CD8-positive, alpha-beta memory T cell (primary cell): ENCODE measurements at regions not wholly inside any gene's neighbourhood (a gene's known extent, or its start where the extent isn't known, plus 50 kb on each side); places are given as distances from the start of the nearest gene placed in this dataset.
A peak's percentile ranks its signal among the peaks of the same experiment; 100 is the strongest.

ENCODE experiments used
- CTCF ChIA-PET: fragments of 350-600 bp; sonication (Branson Sonifier 250); formaldehyde crosslinking; loops from one replicate; lab custom pipeline; 2021; ENCODE audit warnings: antibody characterized with exemption; lab: Charles Lee
- POLR2A ChIA-PET: fragments of 350-600 bp; sonication (Branson Sonifier 250); formaldehyde crosslinking; loops from one replicate; lab custom pipeline; 2021; ENCODE audit warnings: antibody characterized with exemption; lab: Charles Lee
- DNase-seq, 5 donors: peaks; one replicate each; pipeline versions ENCODE4 v3.0.0 to v3.0.0-alpha.2; 2020 to 2022; ENCODE audit warnings: mixed read lengths in 1 of 5
- H3K27ac ChIP-seq: one replicate; pipeline ENCODE4 v1.7.0; 2013; ENCODE audit warnings: low read depth, mild to moderate bottlenecking, low read length, moderate library complexity
- H3K27me3 ChIP-seq: 2 replicates; pipeline ENCODE4 v1.7.0; 2013; ENCODE audit warnings: low read length, mild to moderate bottlenecking; ENCODE audit not compliant: insufficient read depth, poor library complexity, severe bottlenecking
- H3K36me3 ChIP-seq: 2 replicates; pipeline ENCODE4 v1.7.0; 2013; ENCODE audit warnings: mild to moderate bottlenecking, low read length, moderate library complexity; ENCODE audit not compliant: insufficient read depth
- H3K4me1 ChIP-seq: 2 replicates; pipeline ENCODE4 v1.7.0; 2013; ENCODE audit warnings: mild to moderate bottlenecking, low read length, moderate library complexity; ENCODE audit not compliant: insufficient read depth
- H3K4me3 ChIP-seq: 2 replicates; pipeline ENCODE4 v1.7.0; 2013; ENCODE audit warnings: mild to moderate bottlenecking, low read length
- H3K9me3 ChIP-seq: 2 replicates; pipeline ENCODE4 v1.7.0; 2013; ENCODE audit warnings: mild to moderate bottlenecking, low read length
- H3K27ac Mint-ChIP-seq, 8 donors: one replicate each; pipeline ENCODE4 v1.8.0; 2020 to 2021; ENCODE audit warnings: mixed read lengths in 8 of 8, mild to moderate bottlenecking in 6 of 8, inconsistent platforms in 3 of 8, moderate library complexity in 3 of 8
- H3K27me3 Mint-ChIP-seq, 2 donors: one replicate each; pipeline ENCODE4 v1.8.0; 2020 to 2021; ENCODE audit warnings: mixed read lengths in 2 of 2, mild to moderate bottlenecking in 1 of 2, moderate library complexity in 1 of 2
- H3K36me3 Mint-ChIP-seq, 3 donors: one replicate each; pipeline ENCODE4 v1.8.0; 2020 to 2021; ENCODE audit warnings: mixed read lengths in 3 of 3, inconsistent platforms in 1 of 3, mild to moderate bottlenecking in 1 of 3
- H3K4me1 Mint-ChIP-seq, 3 donors: one replicate each; pipeline ENCODE4 v1.8.0; 2020 to 2021; ENCODE audit warnings: mixed read lengths in 3 of 3, inconsistent platforms in 1 of 3, mild to moderate bottlenecking in 1 of 3
- H3K4me3 Mint-ChIP-seq, 7 donors: one replicate each; pipeline ENCODE4 v1.8.0; 2020 to 2021; ENCODE audit warnings: mixed read lengths in 7 of 7, mild to moderate bottlenecking in 6 of 7, moderate library complexity in 4 of 7, inconsistent platforms in 2 of 7
- H3K9me3 Mint-ChIP-seq, 5 donors: one replicate each; pipeline ENCODE4 v1.8.0; 2020 to 2022; ENCODE audit warnings: mixed read lengths in 5 of 5, mild to moderate bottlenecking in 3 of 5, moderate library complexity in 2 of 5, inconsistent platforms in 1 of 5

GRCh38 chr20:43842126-43843020, 72.3 kb upstream of the TOX2 start:
- no peak overlapping the region for H3K4me3 ChIP-seq
- no peak overlapping the region for H3K27ac Mint-ChIP-seq
- H3K4me1 Mint-ChIP-seq, result peaks cover 42 to 61% (median 43%) of the 10 kb centered on the region in 3 donors
- no peaks in the 10 kb centered on the region for H3K36me3 ChIP-seq
- no peak overlapping the region for H3K27ac ChIP-seq
- peaks cover 0 to 12% of the 10 kb centered on the region in 2 donors for H3K27me3 Mint-ChIP-seq
- H3K4me1 ChIP-seq, result peaks cover 10% of the 10 kb centered on the region
- no peaks in the 10 kb centered on the region for H3K27me3 ChIP-seq
- H3K4me3 Mint-ChIP-seq, result no peak overlapping the region
- POLR2A ChIA-PET, result no interaction called here
- H3K36me3 Mint-ChIP-seq, result no peaks in the 10 kb centered on the region
- H3K9me3 ChIP-seq, result no peaks in the 10 kb centered on the region
- CTCF ChIA-PET, result no interaction called here
- no peak for DNase-seq
- no peaks in the 10 kb centered on the region for H3K9me3 Mint-ChIP-seq

- no peaks in the 10 kb centered on the region for H3K9me3 ChIP-seq
- no peaks in the 10 kb centered on the region for H3K27me3 ChIP-seq
- Mint-ChIP-seq H3K27ac (no peak overlapping the region), H3K4me1 (peaks cover 39 to 52% (median 42%) of the 10 kb centered on the region in 3 donors), H3K4me3 (peak overlapping the region in 3 of 7 donors; percentile 16 to 89 (median 22)), H3K9me3 (no peaks in the 10 kb centered on the region), H3K27me3 (peaks cover 0 to 17% of the 10 kb centered on the region in 2 donors), H3K36me3 (no peaks in the 10 kb centered on the region)
- peaks cover 10% of the 10 kb centered on the region for H3K4me1 ChIP-seq
- no peaks in the 10 kb centered on the region for H3K36me3 ChIP-seq
- ChIA-PET POLR2A (no interaction called here), CTCF (interaction anchor here (0.7 to 1.1 kb wide), 3 partner anchors 9 to 179 kb away, joined by 3 read pairs; no protein-coding TSS in a partner anchor)
- peak in 4 of 5 donors; percentile 13 to 56 (median 20) for DNase-seq
- no peak overlapping the region for H3K27ac ChIP-seq
- no peak overlapping the region for H3K4me3 ChIP-seq
Measured at GRCh38 chr20:43840382-43841070, 74.1 kb upstream of the TOX2 start.

GRCh38 chr20:43839793-43840199, 74.9 kb upstream of the TOX2 start:
- H3K4me1 Mint-ChIP-seq, result peaks cover 35 to 45% (median 35%) of the 10 kb centered on the region in 3 donors
- no peaks in the 10 kb centered on the region for H3K36me3 ChIP-seq

GRCh38 chr20:43838703-43839060, 76.0 kb upstream of the TOX2 start:
- peak in 1 of 5 donors; percentile 9 for DNase-seq
- Mint-ChIP-seq H3K4me1 (peaks cover 33 to 40% (median 35%) of the 10 kb centered on the region in 3 donors), H3K4me3 (peak overlapping the region in 1 of 7 donors; percentile 68), H3K27ac (peak overlapping the region in 3 of 8 donors; percentile 17 to 43 (median 37)), H3K27me3 (peaks cover 9 to 22% of the 10 kb centered on the region in 2 donors), H3K36me3 (no peaks in the 10 kb centered on the region), H3K9me3 (no peaks in the 10 kb centered on the region)
- Histone ChIP-seq H3K27ac (no peak overlapping the region), H3K9me3 (no peaks in the 10 kb centered on the region), H3K4me1 (peaks cover 10% of the 10 kb centered on the region), H3K36me3 (no peaks in the 10 kb centered on the region), H3K4me3 (no peak overlapping the region), H3K27me3 (no peaks in the 10 kb centered on the region)
- ChIA-PET CTCF (no interaction called here), POLR2A (no interaction called here)

More at GRCh38 chr20:43839793-43840199, 74.9 kb upstream of the TOX2 start:
- H3K4me1 ChIP-seq, result peaks cover 10% of the 10 kb centered on the region
- no peaks in the 10 kb centered on the region for H3K9me3 ChIP-seq
- no peaks in the 10 kb centered on the region for H3K9me3 Mint-ChIP-seq
- POLR2A ChIA-PET, result no interaction called here
- no peaks in the 10 kb centered on the region for H3K36me3 Mint-ChIP-seq
- H3K27ac Mint-ChIP-seq, result no peak overlapping the region
- no peak for DNase-seq
- no peak overlapping the region for H3K4me3 ChIP-seq
- CTCF ChIA-PET, result interaction anchor here (0.7 to 1.1 kb wide), 3 partner anchors 9 to 180 kb away, joined by 3 read pairs; no protein-coding TSS in a partner anchor
- H3K27me3 Mint-ChIP-seq, result peaks cover 5 to 19% of the 10 kb centered on the region in 2 donors
- H3K4me3 Mint-ChIP-seq, result peak overlapping the region in 2 of 7 donors; percentile 8 to 9
- no peak overlapping the region for H3K27ac ChIP-seq
- no peaks in the 10 kb centered on the region for H3K27me3 ChIP-seq

- H3K4me1 Mint-ChIP-seq, result peaks cover 33 to 40% (median 35%) of the 10 kb centered on the region in 3 donors
- CTCF ChIA-PET, result no interaction called here
- H3K27ac Mint-ChIP-seq, result peak overlapping the region in 3 of 8 donors; percentile 37 to 76 (median 66)
- Histone ChIP-seq H3K4me3 (no peak overlapping the region), H3K9me3 (no peaks in the 10 kb centered on the region), H3K27me3 (no peaks in the 10 kb centered on the region), H3K4me1 (peaks cover 10% of the 10 kb centered on the region), H3K36me3 (no peaks in the 10 kb centered on the region), H3K27ac (no peak overlapping the region)
- H3K4me3 Mint-ChIP-seq, result peak overlapping the region in 4 of 7 donors; percentile 2 to 70 (median 52)
- H3K27me3 Mint-ChIP-seq, result peaks cover 9 to 23% of the 10 kb centered on the region in 2 donors
- no peaks in the 10 kb centered on the region for H3K36me3 Mint-ChIP-seq
- no peaks in the 10 kb centered on the region for H3K9me3 Mint-ChIP-seq
- no peak for DNase-seq
- POLR2A ChIA-PET, result no interaction called here
Measured at GRCh38 chr20:43837856-43838702, 76.6 kb upstream of the TOX2 start.

GRCh38 chr20:43836790-43837189, 77.9 kb upstream of the TOX2 start:
- H3K27ac ChIP-seq, result no peak overlapping the region
- peaks cover 33 to 40% (median 35%) of the 10 kb centered on the region in 3 donors for H3K4me1 Mint-ChIP-seq
- H3K27me3 Mint-ChIP-seq, result peaks cover 12 to 29% of the 10 kb centered on the region in 2 donors
- CTCF ChIA-PET, result no interaction called here
- POLR2A ChIA-PET, result no interaction called here
- H3K27ac Mint-ChIP-seq, result no peak overlapping the region
- H3K4me3 Mint-ChIP-seq, result no peak overlapping the region
- peaks cover 10% of the 10 kb centered on the region for H3K4me1 ChIP-seq
- peaks cover 0 to 3% (median 0%) of the 10 kb centered on the region in 5 donors for H3K9me3 Mint-ChIP-seq
- H3K36me3 Mint-ChIP-seq, result no peaks in the 10 kb centered on the region
- no peaks in the 10 kb centered on the region for H3K9me3 ChIP-seq
- no peaks in the 10 kb centered on the region for H3K36me3 ChIP-seq
- H3K4me3 ChIP-seq, result no peak overlapping the region
- no peaks in the 10 kb centered on the region for H3K27me3 ChIP-seq
- DNase-seq, result no peak

GRCh38 chr20:43835944-43836508, 78.6 kb upstream of the TOX2 start:
- Mint-ChIP-seq H3K36me3 (no peaks in the 10 kb centered on the region), H3K9me3 (peaks cover 0 to 3% (median 0%) of the 10 kb centered on the region in 5 donors), H3K4me3 (no peak overlapping the region), H3K27ac (no peak overlapping the region), H3K4me1 (peaks cover 31 to 37% (median 35%) of the 10 kb centered on the region in 3 donors), H3K27me3 (peaks cover 12 to 27% of the 10 kb centered on the region in 2 donors)
- POLR2A ChIA-PET, result no interaction called here
- H3K36me3 ChIP-seq, result no peaks in the 10 kb centered on the region
- no peak for DNase-seq
- CTCF ChIA-PET, result no interaction called here
- no peak overlapping the region for H3K27ac ChIP-seq
- H3K4me3 ChIP-seq, result no peak overlapping the region
- no peaks in the 10 kb centered on the region for H3K27me3 ChIP-seq
- H3K4me1 ChIP-seq, result peaks cover 10% of the 10 kb centered on the region
- H3K9me3 ChIP-seq, result no peaks in the 10 kb centered on the region
